Esophagus squamous epithelium (tissue), 5 donors: ENCODE measurements at regions not wholly inside any gene's neighbourhood (a gene's known extent, or its start where the extent isn't known, plus 50 kb on each side); places are given as distances from the start of the nearest gene placed in this dataset.
"Not testable (repeated sequence)": the region's sequence is repeated elsewhere in the genome, so short reads cannot be mapped to it uniquely, and the experiment has no call there.

Source experiments
- DNase-seq: peaks from one replicate; lab custom pipeline; 2025; lab: John Stamatoyannopoulos, UW
- H3K27ac ChIP-seq, 4 donors: fragments of 200-600 bp; sonication (generic); one replicate each; pipeline ENCODE4 v1.5.1; 2016 to 2019; ENCODE audit warnings: mild to moderate bottlenecking in 1 of 4
- H3K27me3 ChIP-seq, 4 donors: fragments of 200-600 bp; sonication (generic); 1 replicate in 3 of 4; 2 replicates in 1 of 4; pipeline versions ENCODE4 v1.5.1 to v1.6.0; 2017 to 2021; ENCODE audit warnings: antibody characterized with exemption in 1 of 4
- H3K36me3 ChIP-seq, 3 donors: fragments of 200-600 bp; sonication (generic); one replicate each; pipeline ENCODE4 v1.5.1; 2016 to 2019
- H3K4me1 ChIP-seq, 3 donors: fragments of 200-600 bp; sonication (generic); one replicate each; pipeline ENCODE4 v1.5.1; 2017 to 2019
- H3K4me3 ChIP-seq, 4 donors: fragments of 200-600 bp; sonication (generic); 1 replicate in 3 of 4; 2 replicates in 1 of 4; pipeline ENCODE4 v1.5.1; 2016 to 2019; ENCODE audit warnings: mild to moderate bottlenecking in 2 of 4, moderate library complexity in 1 of 4
- H3K9me3 ChIP-seq, 3 donors: fragments of 200-600 bp; sonication (generic); one replicate each; pipeline ENCODE4 v1.5.1; 2016 to 2019
- CTCF ChIP-seq, 6 experiments: fragments of 450-650 bp in 4 of 6; fragments of 200-600 bp in 2 of 6; sonication (generic) in 2 of 6; IDR thresholded peaks; one replicate each; pipeline ENCODE4 v1.5.1; 2016 to 2019; ENCODE audit warnings: antibody characterized with exemption in 6 of 6, mild to moderate bottlenecking in 4 of 6, moderate library complexity in 4 of 6
- POLR2A ChIP-seq, 4 donors: fragments of 450-650 bp; IDR thresholded peaks; one replicate each; pipeline ENCODE4 v1.6.1; 2017; ENCODE audit warnings: antibody characterized with exemption in 4 of 4, mild to moderate bottlenecking in 4 of 4, moderate library complexity in 3 of 4
- WGBS, 2 donors: methylation state at CpG; one replicate each; pipeline ENCODE4 v1.1.5; 2018; 5-methylcytosine and 5-hydroxymethylcytosine counted together
- intact Hi-C: fragments of 100-400 bp; cut with DNase I; formaldehyde crosslinking; loops from one replicate; pipeline ENCODE4 v1.15.0; 2022
- donor health status: DM: yes; HTN: yes; CAD: no.

GRCh38 chr7:124250297-124251034, 217.6 kb upstream of the TMEM229A start:
- Histone ChIP-seq H3K4me1 (no peaks in the 10 kb centered on the region), H3K27ac (no peak overlapping the region), H3K4me3 (no peak overlapping the region), H3K36me3 (no peaks in the 10 kb centered on the region), H3K27me3 (no peaks in the 10 kb centered on the region), H3K9me3 (no peaks in the 10 kb centered on the region)
- no peak for DNase-seq
- TF ChIP-seq CTCF (IDR thresholded peaks at IDR 0.05) (no peak), POLR2A (IDR thresholded peaks at IDR 0.05) (no peak)
- 63 to 65% methylated on average over 5 of the region's 5 CpGs for WGBS, 2 donors
- intact Hi-C loops: no loop called here

- H3K4me3 ChIP-seq: no peak overlapping the region
- no peaks in the 10 kb centered on the region for H3K27me3 ChIP-seq
- no peaks in the 10 kb centered on the region for H3K36me3 ChIP-seq
- intact Hi-C loops: no loop called here
- H3K9me3 ChIP-seq: no peaks in the 10 kb centered on the region
- no peak for DNase-seq
- TF ChIP-seq CTCF (IDR thresholded peaks at IDR 0.05) (no peak), POLR2A (IDR thresholded peaks at IDR 0.05) (no peak)
- whole genome bisulfite sequencing, 2 donors: 42 to 53% methylated on average over 2 of the region's 2 CpGs
- H3K27ac ChIP-seq: no peak overlapping the region
- no peaks in the 10 kb centered on the region for H3K4me1 ChIP-seq
These were observed 214.8 kb upstream of the TMEM229A start for GRCh38 chr7:124247691-124248090.

- H3K4me1 ChIP-seq: no peaks in the 10 kb centered on the region
- no peak overlapping the region for H3K4me3 ChIP-seq
- no peaks in the 10 kb centered on the region for H3K36me3 ChIP-seq
- intact Hi-C loops: no loop called here
- H3K27ac ChIP-seq: no peak overlapping the region
- H3K27me3 ChIP-seq: no peaks in the 10 kb centered on the region
- 29 to 34% methylated on average over 2 of the region's 2 CpGs for WGBS, 2 donors
- H3K9me3 ChIP-seq: no peaks in the 10 kb centered on the region
- no peak for TF ChIP-seq CTCF (IDR thresholded peaks at IDR 0.05)
- no peak for TF ChIP-seq POLR2A (IDR thresholded peaks at IDR 0.05)
- no peak for DNase-seq
These were observed 213.5 kb upstream of the TMEM229A start for GRCh38 chr7:124246262-124246863.

- H3K9me3 ChIP-seq, intact Hi-C loops, H3K27ac ChIP-seq, DNase-seq, H3K4me1 ChIP-seq, H3K36me3 ChIP-seq, H3K27me3 ChIP-seq, H3K4me3 ChIP-seq: not testable (repeated sequence)
These were observed 211.6 kb upstream of the TMEM229A start for GRCh38 chr7:124244469-124244868.

- intact Hi-C loops: no loop called here
- no peak for DNase-seq
- WGBS, 2 donors: 37 to 53% methylated on average over 3 of the region's 3 CpGs
- Histone ChIP-seq H3K27ac (no peak overlapping the region), H3K4me3 (no peak overlapping the region), H3K27me3 (no peaks in the 10 kb centered on the region), H3K36me3 (no peaks in the 10 kb centered on the region), H3K9me3 (no peaks in the 10 kb centered on the region), H3K4me1 (no peaks in the 10 kb centered on the region)
- no peak for TF ChIP-seq POLR2A (IDR thresholded peaks at IDR 0.05)
- no peak for TF ChIP-seq CTCF (IDR thresholded peaks at IDR 0.05)
These were observed 186.8 kb upstream of the TMEM229A start for GRCh38 chr7:124219681-124220080.
